Spinal cord (tissue), 9 donors: ENCODE measurements at regions not wholly inside any gene's neighbourhood (a gene's known extent, or its start where the extent isn't known, plus 50 kb on each side); places are given as distances from the start of the nearest gene placed in this dataset.

Experiments used
- DNase-seq, 6 donors: peaks; one replicate each; pipeline versions ENCODE4 v3.0.0 to v3.0.0-alpha.2; 2013 to 2015; ENCODE audit warnings: low spot score in 6 of 6, low read depth in 4 of 6
- H3K27ac ChIP-seq: one replicate; pipeline ENCODE4 v1.5.1; 2013; ENCODE audit warnings: low read depth, low read length, control low read depth
- H3K27me3 ChIP-seq: one replicate; pipeline ENCODE4 v1.6.1; 2013; ENCODE audit warnings: low read length; ENCODE audit not compliant: control insufficient read depth, insufficient read depth
- H3K36me3 ChIP-seq: one replicate; pipeline ENCODE4 v1.6.1; 2013; ENCODE audit warnings: low read length; ENCODE audit not compliant: control insufficient read depth, insufficient read depth
- H3K4me1 ChIP-seq: one replicate; pipeline ENCODE4 v1.6.1; 2013; ENCODE audit warnings: low read length; ENCODE audit not compliant: control insufficient read depth, insufficient read depth
- H3K4me3 ChIP-seq: one replicate; pipeline ENCODE4 v1.5.1; 2013; ENCODE audit warnings: low read depth, low read length, control low read depth
- H3K9me3 ChIP-seq: one replicate; pipeline ENCODE4 v1.6.1; 2013; ENCODE audit warnings: low read length; ENCODE audit not compliant: control insufficient read depth, insufficient read depth
- WGBS: methylation state at CpG from one replicate; pipeline ENCODE4 v1.1.5; 2013; ENCODE audit warnings: missing lambda C conversion rate; ENCODE audit not compliant: insufficient coverage; 5-methylcytosine and 5-hydroxymethylcytosine counted together
- donor health status: healthy.

GRCh38 chr2:10212827-10213226, 89.9 kb upstream of the HPCAL1 start:
- H3K4me3 ChIP-seq, result no peak overlapping the region
- WGBS, result 100% methylated on average over 4 of the region's 4 CpGs
- H3K4me1 ChIP-seq, result peaks cover 22% of the 10 kb centered on the region
- H3K36me3 ChIP-seq, result no peaks in the 10 kb centered on the region
- H3K27me3 ChIP-seq, result no peaks in the 10 kb centered on the region
- DNase-seq, result no peak
- H3K9me3 ChIP-seq, result no peaks in the 10 kb centered on the region
- H3K27ac ChIP-seq, result no peak overlapping the region

GRCh38 chr2:10214179-10214578, 88.5 kb upstream of the HPCAL1 start:
- H3K9me3 ChIP-seq, result no peaks in the 10 kb centered on the region
- H3K27ac ChIP-seq, result no peak overlapping the region
- no peak overlapping the region for H3K4me3 ChIP-seq
- no peak for DNase-seq
- H3K4me1 ChIP-seq, result peaks cover 19% of the 10 kb centered on the region
- no peaks in the 10 kb centered on the region for H3K27me3 ChIP-seq
- H3K36me3 ChIP-seq, result no peaks in the 10 kb centered on the region
- WGBS, result 80% methylated on average over 5 of the region's 8 CpGs

- Histone ChIP-seq H3K27me3 (no peaks in the 10 kb centered on the region), H3K4me1 (peaks cover 19% of the 10 kb centered on the region), H3K36me3 (no peaks in the 10 kb centered on the region), H3K9me3 (no peaks in the 10 kb centered on the region), H3K27ac (no peak overlapping the region), H3K4me3 (no peak overlapping the region)
- no peak for DNase-seq
- 92% methylated on average over 4 of the region's 7 CpGs for WGBS
Observed at GRCh38 chr2:10215393-10215935, 87.2 kb upstream of the HPCAL1 start.

GRCh38 chr2:10216677-10217488, 85.8 kb upstream of the HPCAL1 start:
- Histone ChIP-seq H3K36me3 (no peaks in the 10 kb centered on the region), H3K4me3 (no peak overlapping the region), H3K9me3 (no peaks in the 10 kb centered on the region), H3K27ac (no peak overlapping the region), H3K4me1 (peaks cover 27% of the 10 kb centered on the region), H3K27me3 (no peaks in the 10 kb centered on the region)
- DNase-seq, result peak in 1 of 6 donors; percentile 72
- WGBS, result 36% methylated on average over 17 of the region's 28 CpGs

GRCh38 chr2:10217489-10218435, 84.9 kb upstream of the HPCAL1 start:
- WGBS, result 76% methylated on average over 20 of the region's 20 CpGs
- H3K9me3 ChIP-seq, result no peaks in the 10 kb centered on the region
- H3K4me1 ChIP-seq, result peaks cover 27% of the 10 kb centered on the region
- H3K27ac ChIP-seq, result no peak overlapping the region
- H3K4me3 ChIP-seq, result no peak overlapping the region
- H3K27me3 ChIP-seq, result no peaks in the 10 kb centered on the region
- no peaks in the 10 kb centered on the region for H3K36me3 ChIP-seq
- DNase-seq, result no peak

GRCh38 chr2:10220045-10220901, 82.4 kb upstream of the HPCAL1 start:
- no peaks in the 10 kb centered on the region for H3K36me3 ChIP-seq
- H3K27me3 ChIP-seq, result no peaks in the 10 kb centered on the region
- no peak overlapping the region for H3K4me3 ChIP-seq
- peaks cover 27% of the 10 kb centered on the region for H3K4me1 ChIP-seq
- DNase-seq, result peak in 1 of 6 donors; percentile 44
- WGBS, result 81% methylated on average over 10 of the region's 26 CpGs
- no peak overlapping the region for H3K27ac ChIP-seq
- no peaks in the 10 kb centered on the region for H3K9me3 ChIP-seq

- WGBS, result 73% methylated on average over 9 of the region's 9 CpGs
Observed at GRCh38 chr2:10220902-10221391, 81.8 kb upstream of the HPCAL1 start.

GRCh38 chr2:10221443-10221842, 81.3 kb upstream of the HPCAL1 start:
- WGBS, result 67% methylated on average over 6 of the region's 11 CpGs
- DNase-seq, result no peak
- H3K27ac ChIP-seq, result no peak overlapping the region
- H3K27me3 ChIP-seq, result no peaks in the 10 kb centered on the region
- H3K4me3 ChIP-seq, result no peak overlapping the region
- H3K9me3 ChIP-seq, result no peaks in the 10 kb centered on the region
- H3K4me1 ChIP-seq, result peaks cover 34% of the 10 kb centered on the region
- no peaks in the 10 kb centered on the region for H3K36me3 ChIP-seq

More at GRCh38 chr2:10220902-10221391, 81.8 kb upstream of the HPCAL1 start:
- Histone ChIP-seq H3K4me1 (peaks cover 34% of the 10 kb centered on the region), H3K36me3 (no peaks in the 10 kb centered on the region), H3K4me3 (no peak overlapping the region), H3K9me3 (no peaks in the 10 kb centered on the region), H3K27ac (no peak overlapping the region), H3K27me3 (no peaks in the 10 kb centered on the region)
- DNase-seq, result no peak
